ENCODE measurements at regions not wholly inside any gene's neighbourhood (a gene's known extent, or its start where the extent isn't known, plus 50 kb on each side); places are given as distances from the start of the nearest gene placed in this dataset.

GRCh38 chr1:222331340-222331739 lies 216.6 kb downstream of the HHIPL2 start:
- Histone ChIP-seq H3K4me3 (ENCODE audit: low read depth, low read length) (no peak overlapping the region), H3K27me3 (replicated peaks) (no peaks in the 10 kb centered on the region), H3K27ac (peak overlapping the region; percentile 69), H3K36me3 (replicated peaks) (no peaks in the 10 kb centered on the region)
- TF ChIP-seq, protein P1, sequence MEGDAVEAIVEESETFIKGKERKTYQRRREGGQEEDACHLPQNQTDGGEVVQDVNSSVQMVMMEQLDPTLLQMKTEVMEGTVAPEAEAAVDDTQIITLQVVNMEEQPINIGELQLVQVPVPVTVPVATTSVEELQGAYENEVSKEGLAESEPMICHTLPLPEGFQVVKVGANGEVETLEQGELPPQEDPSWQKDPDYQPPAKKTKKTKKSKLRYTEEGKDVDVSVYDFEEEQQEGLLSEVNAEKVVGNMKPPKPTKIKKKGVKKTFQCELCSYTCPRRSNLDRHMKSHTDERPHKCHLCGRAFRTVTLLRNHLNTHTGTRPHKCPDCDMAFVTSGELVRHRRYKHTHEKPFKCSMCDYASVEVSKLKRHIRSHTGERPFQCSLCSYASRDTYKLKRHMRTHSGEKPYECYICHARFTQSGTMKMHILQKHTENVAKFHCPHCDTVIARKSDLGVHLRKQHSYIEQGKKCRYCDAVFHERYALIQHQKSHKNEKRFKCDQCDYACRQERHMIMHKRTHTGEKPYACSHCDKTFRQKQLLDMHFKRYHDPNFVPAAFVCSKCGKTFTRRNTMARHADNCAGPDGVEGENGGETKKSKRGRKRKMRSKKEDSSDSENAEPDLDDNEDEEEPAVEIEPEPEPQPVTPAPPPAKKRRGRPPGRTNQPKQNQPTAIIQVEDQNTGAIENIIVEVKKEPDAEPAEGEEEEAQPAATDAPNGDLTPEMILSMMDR (IDR thresholded peaks at IDR 0.05; ENCODE audit: low read depth, low read length, missing control alignments) = no peak
- peak; percentile 34 for DNase-seq
- in situ Hi-C loops (cut with HindIII; ENCODE audit: low pct_ligation_motif_present, low sequenced_read_pairs) = no loop called here

DNA sequence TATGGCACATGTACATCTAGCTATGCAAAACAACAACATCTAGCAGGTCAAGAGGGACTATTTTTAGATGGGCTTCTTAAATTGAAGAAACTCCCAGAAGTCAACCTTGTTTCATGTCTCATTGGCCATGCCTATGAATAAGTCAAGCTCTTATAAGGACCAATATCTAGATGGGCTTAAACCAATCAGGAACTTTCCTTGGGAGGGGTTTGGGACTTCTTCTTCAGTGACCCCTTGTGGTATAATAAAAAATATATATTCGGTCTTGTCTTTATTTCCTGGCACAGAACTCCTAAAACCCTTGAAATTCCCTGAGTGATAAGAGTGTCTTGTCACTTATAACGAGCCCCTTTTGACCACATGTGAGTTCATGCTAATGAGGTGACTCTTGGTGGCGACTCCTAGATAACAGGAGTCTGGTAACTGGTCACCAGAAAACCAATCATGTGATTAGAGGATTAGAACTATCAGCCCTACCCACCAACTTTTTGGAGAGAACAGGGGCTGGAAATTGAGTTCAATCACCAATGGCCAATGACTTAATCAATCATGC lies 218.3 kb downstream of the HHIPL2 start:
- TF ChIP-seq, protein P1 (IDR thresholded peaks at IDR 0.05; ENCODE audit: low read depth, low read length, missing control alignments) = no peak
- in situ Hi-C loops (cut with HindIII; ENCODE audit: low pct_ligation_motif_present, low sequenced_read_pairs) = no loop called here
- no peak overlapping the region for H3K27ac ChIP-seq
- H3K27me3 ChIP-seq (replicated peaks) = no peaks in the 10 kb centered on the region
- H3K36me3 ChIP-seq (replicated peaks) = no peaks in the 10 kb centered on the region
- DNase-seq = no peak
- H3K4me3 ChIP-seq (ENCODE audit: low read depth, low read length) = no peak overlapping the region

DNA sequence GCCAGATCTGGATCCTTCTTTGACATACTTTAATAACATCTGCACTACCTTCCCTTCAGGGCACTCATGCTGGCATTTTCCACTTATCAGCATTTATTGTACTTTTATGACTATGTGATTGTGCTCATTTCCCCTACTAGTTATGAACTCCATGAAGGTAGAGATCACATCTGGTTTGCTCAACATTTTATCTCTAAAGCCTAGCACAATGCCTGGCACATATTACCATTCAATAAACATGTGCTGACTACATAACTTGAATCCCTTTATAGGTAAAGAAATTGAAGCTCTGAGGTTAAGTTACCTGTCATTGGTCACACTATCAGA lies 221.2 kb downstream of the HHIPL2 start:
- Histone ChIP-seq H3K4me3 (ENCODE audit: low read depth, low read length) (no peak overlapping the region), H3K27ac (no peak overlapping the region), H3K27me3 (replicated peaks) (no peaks in the 10 kb centered on the region), H3K36me3 (replicated peaks) (no peaks in the 10 kb centered on the region)
- TF ChIP-seq, protein P1 (IDR thresholded peaks at IDR 0.05; ENCODE audit: low read depth, low read length, missing control alignments) = no peak
- no peak for DNase-seq
- in situ Hi-C loops (cut with HindIII; ENCODE audit: low pct_ligation_motif_present, low sequenced_read_pairs) = no loop called here

- DNase-seq = no peak
- in situ Hi-C loops (cut with HindIII; ENCODE audit: low pct_ligation_motif_present, low sequenced_read_pairs) = no loop called here
- TF ChIP-seq, protein P1 (IDR thresholded peaks at IDR 0.05; ENCODE audit: low read depth, low read length, missing control alignments) = no peak
These were observed 221.7 kb downstream of the HHIPL2 start for GRCh38 chr1:222326006-222326709.

GRCh38 chr1:222325506-222325905 lies 222.4 kb downstream of the HHIPL2 start:
- in situ Hi-C loops (cut with HindIII; ENCODE audit: low pct_ligation_motif_present, low sequenced_read_pairs) = no loop called here
- DNase-seq = no peak
- TF ChIP-seq, protein P1 (IDR thresholded peaks at IDR 0.05; ENCODE audit: low read depth, low read length, missing control alignments) = no peak
- no peak overlapping the region for H3K27ac ChIP-seq
- H3K4me3 ChIP-seq (ENCODE audit: low read depth, low read length) = no peak overlapping the region
- H3K36me3 ChIP-seq (replicated peaks) = no peaks in the 10 kb centered on the region
- no peaks in the 10 kb centered on the region for H3K27me3 ChIP-seq (replicated peaks)

More at GRCh38 chr1:222326006-222326709, 221.7 kb downstream of the HHIPL2 start:
- Histone ChIP-seq H3K27me3 (replicated peaks) (no peaks in the 10 kb centered on the region), H3K27ac (no peak overlapping the region), H3K36me3 (replicated peaks) (no peaks in the 10 kb centered on the region), H3K4me3 (ENCODE audit: low read depth, low read length) (no peak overlapping the region)

GRCh38 chr1:222314839-222315238 lies 233.1 kb downstream of the HHIPL2 start:
- no peak overlapping the region for H3K27ac ChIP-seq
- no peaks in the 10 kb centered on the region for H3K27me3 ChIP-seq (replicated peaks)
- H3K36me3 ChIP-seq (replicated peaks) = no peaks in the 10 kb centered on the region
- in situ Hi-C loops (cut with HindIII; ENCODE audit: low pct_ligation_motif_present, low sequenced_read_pairs) = no loop called here
- H3K4me3 ChIP-seq (ENCODE audit: low read depth, low read length) = no peak overlapping the region
- TF ChIP-seq, protein P1 (IDR thresholded peaks at IDR 0.05; ENCODE audit: low read depth, low read length, missing control alignments) = no peak
- DNase-seq = no peak

Data from brain microvascular endothelial cell (primary cell).